GM18502 (cell line): ENCODE measurements at regions not wholly inside any gene's neighbourhood (a gene's known extent, or its start where the extent isn't known, plus 50 kb on each side); places are given as distances from the start of the nearest gene placed in this dataset.

Experiments
- ATAC-seq: cut with Tn5 transposase; IDR thresholded peaks from one replicate; pipeline ENCODE4 v1.9.1; 2021; ENCODE audit warnings: mild to moderate bottlenecking; ENCODE audit not compliant: unreplicated experiment, poor library complexity

- ATAC-seq: no peak
These were observed 555.8 kb downstream of the BUD13 start for GRCh38 chr11:116217006-116217405.

GRCh38 chr11:116215471-116216113 is 557.2 kb downstream of the BUD13 start:
- ATAC-seq: no peak

- no peak for ATAC-seq
These were observed 561.6 kb downstream of the BUD13 start for GRCh38 chr11:116211147-116211546.

- ATAC-seq: no peak
These were observed 562.1 kb downstream of the BUD13 start for GRCh38 chr11:116210663-116211062.

GRCh38 chr11:116209255-116209654 is 563.5 kb downstream of the BUD13 start:
- ATAC-seq: no peak

- ATAC-seq: no peak
These were observed 565.2 kb downstream of the BUD13 start for GRCh38 chr11:116207421-116208141.

- ATAC-seq: no peak
These were observed 565.8 kb downstream of the BUD13 start for GRCh38 chr11:116207019-116207418.

GRCh38 chr11:116202922-116203321 is 569.9 kb downstream of the BUD13 start:
- no peak for ATAC-seq

- ATAC-seq: no peak
These were observed 572.2 kb downstream of the BUD13 start for GRCh38 chr11:116200564-116200963.

GRCh38 chr11:116199182-116199581 is 573.6 kb downstream of the BUD13 start:
- no peak for ATAC-seq

GRCh38 chr11:116194156-116194904 is 578.5 kb downstream of the BUD13 start:
- no peak for ATAC-seq

- no peak for ATAC-seq
These were observed 579.3 kb downstream of the BUD13 start for GRCh38 chr11:116193321-116194131.

- ATAC-seq: no peak
These were observed 580.1 kb downstream of the BUD13 start for GRCh38 chr11:116192509-116193210.

- ATAC-seq: no peak
These were observed 581.9 kb downstream of the BUD13 start for GRCh38 chr11:116190861-116191260.

- ATAC-seq: no peak
These were observed 583.2 kb downstream of the BUD13 start for GRCh38 chr11:116189408-116190170.

- ATAC-seq: no peak
These were observed 584.4 kb downstream of the BUD13 start for GRCh38 chr11:116188350-116188749.

- ATAC-seq: no peak
These were observed 585.8 kb downstream of the BUD13 start for GRCh38 chr11:116187026-116187425.

GRCh38 chr11:116185551-116185950 is 587.2 kb downstream of the BUD13 start:
- ATAC-seq: no peak

GRCh38 chr11:116184763-116185162 is 588.0 kb downstream of the BUD13 start:
- ATAC-seq: no peak
